HG03066 (cell line): ENCODE measurements at regions not wholly inside any gene's neighbourhood (a gene's known extent, or its start where the extent isn't known, plus 50 kb on each side); places are given as distances from the start of the nearest gene placed in this dataset.
"Not testable (repeated sequence)": the region's sequence is repeated elsewhere in the genome, so short reads cannot be mapped to it uniquely, and the experiment has no call there.

Experiments
- ATAC-seq: cut with Tn5 transposase; IDR thresholded peaks from one replicate; pipeline ENCODE4 v1.9.1; 2021; ENCODE audit warnings: low read depth; ENCODE audit not compliant: unreplicated experiment

GRCh38 chr3:98701071-98701675 lies 62.0 kb upstream of the ST3GAL6 start:
- ATAC-seq: no peak

- ATAC-seq: no peak
Observed at GRCh38 chr3:98702166-98702565, 61.0 kb upstream of the ST3GAL6 start.

GRCh38 chr3:98705212-98705611 lies 57.9 kb upstream of the ST3GAL6 start:
- ATAC-seq: no peak

GRCh38 chr3:98705694-98706093 lies 57.4 kb upstream of the ST3GAL6 start:
- no peak for ATAC-seq

- ATAC-seq: not testable (repeated sequence)
Observed at GRCh38 chr3:98708681-98709080, 54.5 kb upstream of the ST3GAL6 start.

- ATAC-seq: no peak
Observed at GRCh38 chr3:98709441-98709840, 53.7 kb upstream of the ST3GAL6 start.

- ATAC-seq: no peak
Observed at GRCh38 chr3:98710067-98710659, 53.0 kb upstream of the ST3GAL6 start.

GRCh38 chr3:98711426-98711825 lies 51.7 kb upstream of the ST3GAL6 start:
- ATAC-seq: no peak

- no peak for ATAC-seq
Observed at GRCh38 chr3:98712726-98713125, 50.4 kb upstream of the ST3GAL6 start.

GRCh38 chr3:98713332-98713731 lies 49.8 kb upstream of the ST3GAL6 start:
- ATAC-seq: not testable (repeated sequence)
